ENCODE measurements at regions not wholly inside any gene's neighbourhood (a gene's known extent, or its start where the extent isn't known, plus 50 kb on each side); places are given as distances from the start of the nearest gene placed in this dataset.

DNA sequence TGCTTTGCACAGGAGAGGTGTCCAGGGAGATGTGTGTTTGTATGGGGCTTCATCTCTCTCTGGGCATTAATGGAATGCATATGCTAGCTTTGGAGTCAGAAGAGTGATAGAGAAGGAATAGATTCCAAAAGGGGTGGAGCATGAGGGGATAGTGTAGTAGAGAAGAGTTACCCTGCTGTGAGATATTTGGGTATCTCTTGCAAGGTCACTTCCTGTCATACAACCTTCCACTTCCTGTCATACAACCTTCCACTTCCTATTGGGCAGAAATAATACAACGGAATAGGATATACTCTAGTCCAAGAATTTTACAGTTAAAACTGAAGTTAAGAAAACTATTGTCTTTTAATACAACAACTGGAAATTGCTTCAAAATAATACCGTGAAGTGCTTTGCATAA, 351.8 kb upstream of the FMN2 start:
- DNase-seq, result no peak

DNA sequence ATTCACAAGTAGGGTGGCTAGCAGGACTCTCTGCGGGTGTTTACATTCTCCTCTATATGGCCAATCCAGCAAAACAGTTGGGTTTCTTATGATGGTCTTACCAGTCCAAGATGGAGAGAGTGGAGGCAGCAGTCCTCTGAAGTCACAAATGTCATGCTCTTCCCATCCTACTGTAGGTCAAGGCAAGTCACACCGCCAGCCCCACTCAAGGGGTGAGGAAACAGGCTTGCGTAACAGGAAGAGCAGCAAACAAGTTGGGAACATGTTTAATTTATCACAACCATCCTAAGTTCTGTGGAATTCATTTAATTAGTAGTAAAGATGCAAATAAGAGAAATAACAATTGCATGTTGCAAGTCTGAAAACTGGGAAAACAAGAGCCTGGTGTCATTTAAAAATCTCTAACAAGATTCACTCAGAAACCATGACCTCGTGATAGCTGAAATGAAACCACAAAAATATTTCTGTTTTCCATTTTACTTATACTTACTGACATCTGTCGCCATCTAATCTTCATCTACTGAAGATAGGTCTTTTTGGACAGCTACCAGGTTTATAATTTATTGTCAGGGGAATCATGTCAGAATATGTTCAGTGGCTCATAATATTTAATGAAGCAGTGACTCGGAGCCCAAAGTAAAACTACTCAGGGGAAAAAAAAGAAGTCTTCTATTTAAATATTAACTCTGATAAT, 349.1 kb upstream of the FMN2 start:
- DNase-seq, result no peak

DNA sequence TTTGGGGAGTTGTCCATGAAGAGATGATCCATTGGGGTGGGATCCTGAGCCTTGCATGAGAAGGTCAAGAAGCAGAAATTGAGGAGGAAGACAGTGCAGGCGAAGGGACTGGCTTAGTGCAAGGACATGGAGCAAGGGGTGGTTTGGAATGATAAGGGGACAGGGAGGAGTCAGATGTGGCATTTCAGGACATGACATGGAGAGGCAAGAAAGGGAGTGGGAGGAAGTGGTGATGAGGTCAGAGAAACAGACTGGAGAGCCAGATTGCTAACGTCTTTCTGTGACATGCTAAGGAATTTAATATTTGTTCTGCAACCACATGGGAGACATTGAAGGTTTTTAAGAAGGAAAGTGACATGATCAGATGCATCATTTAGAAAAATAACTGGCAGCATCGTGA, 346.8 kb upstream of the FMN2 start:
- DNase-seq, result no peak

DNA sequence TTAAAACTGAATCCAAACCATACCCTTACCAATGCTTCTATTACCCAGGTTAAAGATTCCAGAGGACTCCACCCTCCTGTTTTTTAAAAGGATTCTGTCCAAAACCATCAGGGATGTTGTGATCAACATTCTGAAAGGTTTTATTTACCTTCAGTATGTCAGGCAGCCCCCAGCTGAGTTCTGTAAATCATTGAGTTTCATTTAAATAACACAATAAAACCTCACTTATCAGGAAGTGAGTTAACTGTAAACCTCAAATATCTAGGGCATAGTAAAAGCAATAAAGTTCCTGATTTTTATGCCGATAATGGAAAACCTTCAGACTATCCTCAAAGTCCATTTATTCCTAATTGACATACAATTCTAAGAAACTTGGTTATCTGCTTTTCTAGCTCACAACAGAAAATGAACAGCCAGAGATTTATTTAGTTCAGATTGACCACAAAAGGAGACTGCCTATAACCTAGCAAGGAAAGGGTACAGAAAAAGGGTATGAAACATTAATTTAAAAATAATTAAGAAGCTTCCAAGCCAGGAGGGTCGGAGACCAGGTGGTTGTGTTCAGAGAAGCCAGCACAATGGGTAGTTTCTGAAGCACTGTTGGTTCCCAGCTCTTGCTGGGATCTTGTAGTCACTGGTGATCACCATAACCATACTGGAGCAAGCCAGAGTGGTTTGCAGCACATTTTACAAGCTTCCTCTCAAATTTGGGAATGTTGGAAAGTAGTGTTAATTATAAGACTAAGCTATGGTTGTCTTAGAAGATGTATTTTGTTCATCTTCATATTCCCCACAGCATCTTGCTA, 336.4 kb upstream of the FMN2 start:
- DNase-seq, result no peak

DNA sequence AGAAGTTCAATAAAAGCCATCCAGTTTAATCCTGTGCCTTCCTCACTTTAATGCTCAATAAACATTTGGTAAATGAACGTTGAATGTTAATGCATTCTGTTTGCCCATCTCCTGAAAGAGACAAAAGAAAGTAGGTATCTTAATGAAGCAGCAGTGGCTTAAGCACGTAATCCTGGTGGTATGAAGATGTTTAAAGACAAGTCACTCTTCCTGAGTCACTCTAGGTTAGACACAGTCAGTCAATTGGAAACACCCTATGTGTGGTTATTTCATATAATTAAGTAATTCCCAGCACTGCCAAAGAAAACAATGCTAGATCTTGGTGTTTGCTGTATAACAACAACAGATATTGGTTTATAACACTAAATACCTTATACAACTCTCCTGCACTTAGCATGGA, 334.0 kb upstream of the FMN2 start:
- no peak for DNase-seq

DNA sequence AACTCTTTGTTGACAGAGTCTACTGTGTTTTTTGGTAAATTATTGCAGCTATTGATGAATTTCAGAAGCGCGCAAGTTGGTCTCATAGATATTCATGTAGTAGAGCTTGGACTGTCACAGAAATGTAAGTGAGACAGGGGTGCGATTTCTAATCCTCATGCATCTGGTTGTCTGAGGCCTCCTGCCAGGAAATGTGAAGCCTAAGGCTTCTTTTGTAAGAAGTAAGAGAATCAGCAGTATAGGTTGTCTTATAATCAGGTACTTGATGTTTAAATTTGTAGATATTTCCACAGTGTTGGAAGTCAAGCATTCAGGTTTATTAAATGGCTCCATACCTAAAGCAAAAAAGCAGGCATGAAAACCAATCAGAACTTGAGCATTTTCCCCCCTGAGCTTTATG, 332.9 kb upstream of the FMN2 start:
- DNase-seq, result no peak

DNA sequence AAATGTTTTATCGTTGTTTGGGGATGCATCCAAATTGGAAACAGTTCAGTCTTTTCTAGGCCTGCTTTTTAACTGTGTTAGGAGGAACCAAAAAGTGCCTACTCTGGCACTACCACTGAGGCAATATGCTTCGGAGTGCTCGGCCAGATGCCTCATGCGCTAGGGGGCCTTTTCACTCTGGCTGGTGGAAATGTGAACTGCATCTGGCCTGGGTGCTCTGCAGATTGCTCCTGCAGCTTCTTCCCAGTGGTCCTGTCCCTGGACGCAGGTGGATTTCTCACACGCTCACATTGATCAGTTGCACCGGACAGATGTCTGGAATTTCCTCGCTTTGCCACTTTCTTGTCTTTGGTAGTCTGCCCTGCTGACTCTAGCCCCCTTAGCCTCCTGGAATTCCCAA, 330.2 kb upstream of the FMN2 start:
- no peak for DNase-seq

DNA sequence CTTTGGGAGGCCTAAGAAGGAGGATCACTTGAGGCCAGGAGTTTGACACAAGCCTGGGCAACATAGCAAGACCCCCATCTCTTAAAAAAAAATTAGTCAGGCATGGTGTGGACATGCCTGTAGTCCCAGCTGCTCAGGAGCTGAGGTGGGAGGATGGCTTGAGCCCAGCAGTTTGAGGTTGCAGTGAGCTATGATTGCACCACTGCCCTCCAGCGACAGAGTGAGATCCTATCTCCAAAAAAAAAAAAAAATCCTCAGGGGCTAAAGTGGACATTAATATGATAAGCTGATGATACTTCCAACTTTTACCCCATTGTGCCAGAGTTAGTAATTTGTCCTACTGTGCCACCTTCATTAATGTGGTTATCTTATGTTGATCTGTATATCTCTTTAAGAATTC, 327.8 kb upstream of the FMN2 start:
- DNase-seq, result no peak

DNA sequence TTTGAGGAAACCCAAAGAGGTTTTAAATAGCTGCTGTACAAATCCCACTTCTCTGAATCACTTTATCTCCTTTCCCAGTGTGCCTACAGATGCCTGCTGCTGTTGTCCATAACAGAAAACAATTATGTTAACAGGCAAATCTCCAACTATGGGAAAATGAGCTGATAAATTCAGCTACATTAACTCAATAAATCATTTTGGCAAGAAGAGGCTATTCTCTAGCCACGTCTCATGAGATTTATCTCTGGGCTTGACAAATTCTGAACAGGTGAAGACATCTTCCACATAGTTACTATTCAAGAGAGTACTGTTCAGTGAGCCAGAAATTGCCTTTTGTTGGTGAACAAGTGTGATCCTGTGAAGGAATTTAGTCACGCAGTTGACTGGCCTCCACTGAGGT, 327.1 kb upstream of the FMN2 start:
- DNase-seq, result no peak

DNA sequence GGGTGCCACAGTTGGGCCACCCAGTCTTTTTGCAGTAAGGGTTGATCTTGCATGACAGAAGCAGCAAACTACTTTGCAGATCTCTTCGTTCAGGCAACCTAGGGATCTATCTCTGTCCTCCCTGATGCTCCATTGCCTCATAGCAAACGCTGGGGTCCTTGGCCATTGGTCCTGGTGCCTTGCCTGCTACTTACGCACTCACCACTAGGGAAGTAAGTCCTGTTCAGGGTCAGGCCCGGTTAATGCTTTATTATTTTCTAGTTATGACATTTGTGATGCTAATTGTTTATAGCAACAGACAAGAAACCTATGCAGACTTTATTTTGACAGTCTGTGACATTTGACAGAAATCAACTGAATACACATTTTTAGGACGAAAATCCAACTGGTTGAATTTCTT, 326.5 kb upstream of the FMN2 start:
- no peak for DNase-seq

DNA sequence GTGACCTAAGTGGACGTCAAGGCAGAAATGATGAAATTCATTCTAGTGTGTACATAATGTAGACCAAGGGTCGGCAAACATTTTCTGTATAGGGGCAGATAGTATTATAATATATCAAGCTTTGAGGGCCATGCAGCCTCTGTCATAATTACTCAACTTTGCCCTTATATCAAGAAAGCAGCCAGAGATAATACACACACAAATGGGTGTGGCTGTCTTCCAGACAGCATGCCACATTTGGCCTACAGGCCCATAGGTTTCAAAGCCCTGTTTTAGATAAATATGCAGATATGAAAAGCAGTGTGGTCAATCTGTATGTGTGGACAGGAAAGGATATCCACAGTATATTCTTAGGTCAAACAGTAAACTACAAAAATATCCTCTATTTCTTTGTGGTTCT, 320.1 kb upstream of the FMN2 start:
- DNase-seq, result no peak

DNA sequence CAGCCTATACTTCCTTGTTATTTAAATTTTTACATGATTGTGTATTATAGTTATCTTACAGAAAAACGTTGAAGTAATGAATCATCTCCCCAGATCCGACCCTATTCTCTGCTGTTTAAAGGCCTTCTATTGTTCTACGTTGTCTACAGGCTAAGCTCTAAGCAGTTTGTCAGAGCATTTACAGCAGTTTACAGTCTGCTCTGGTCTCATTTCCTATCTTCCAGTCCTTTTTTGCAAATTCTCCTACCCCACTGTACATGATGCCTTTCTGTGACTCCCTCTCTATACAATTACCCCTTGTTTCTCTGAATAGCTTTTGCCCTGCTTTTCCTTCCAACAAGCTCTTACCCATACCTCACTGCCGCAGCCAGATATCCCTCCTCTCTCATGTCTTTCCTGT, 319.2 kb upstream of the FMN2 start:
- DNase-seq, result no peak

DNA sequence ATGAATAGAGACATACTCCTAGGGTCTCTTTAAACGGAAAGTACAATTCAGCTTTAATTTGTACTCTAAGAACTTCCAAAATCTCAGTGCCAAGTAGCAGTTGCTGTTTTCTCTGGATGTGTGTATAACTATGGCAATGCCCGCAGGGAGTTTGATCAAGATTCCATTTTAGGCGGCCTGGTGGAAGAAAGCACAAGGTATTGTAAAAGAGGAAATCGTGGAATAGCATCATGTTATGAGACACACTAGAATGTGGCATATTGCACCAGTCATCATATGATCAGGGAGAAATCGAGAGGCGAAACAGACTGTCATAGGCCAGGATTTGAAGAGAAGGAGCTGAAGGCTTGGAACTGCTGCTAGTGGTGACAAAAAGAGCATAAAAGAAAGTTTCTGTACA, 316.2 kb upstream of the FMN2 start:
- no peak for DNase-seq

DNA sequence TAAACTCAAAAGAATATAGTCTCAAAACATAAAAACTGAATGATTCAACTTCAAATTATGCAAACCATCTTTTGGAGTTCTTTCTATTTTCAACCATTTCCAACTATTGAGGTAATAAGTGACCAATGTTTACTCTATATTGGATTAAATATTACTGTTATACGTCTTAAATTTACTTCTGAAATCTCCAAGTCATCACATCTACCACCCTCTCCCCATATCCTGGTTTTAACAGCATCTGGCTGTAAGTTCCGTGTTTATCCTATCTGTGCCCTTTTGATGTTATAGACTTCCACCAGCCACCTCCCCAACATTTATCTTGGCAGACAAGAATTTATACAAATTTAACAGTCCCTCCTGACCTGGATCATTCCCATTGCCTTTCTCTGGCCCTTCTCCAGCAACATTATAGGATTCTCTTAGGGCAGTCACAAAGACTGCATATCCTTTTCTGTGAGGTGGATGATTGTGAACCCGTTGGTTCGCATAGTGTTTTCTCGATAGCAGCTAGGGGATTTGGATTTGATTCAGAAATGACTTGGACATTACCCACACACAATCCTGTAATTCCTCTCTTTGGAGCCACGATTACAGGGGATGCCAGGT, 313.4 kb upstream of the FMN2 start:
- DNase-seq, result no peak

DNA sequence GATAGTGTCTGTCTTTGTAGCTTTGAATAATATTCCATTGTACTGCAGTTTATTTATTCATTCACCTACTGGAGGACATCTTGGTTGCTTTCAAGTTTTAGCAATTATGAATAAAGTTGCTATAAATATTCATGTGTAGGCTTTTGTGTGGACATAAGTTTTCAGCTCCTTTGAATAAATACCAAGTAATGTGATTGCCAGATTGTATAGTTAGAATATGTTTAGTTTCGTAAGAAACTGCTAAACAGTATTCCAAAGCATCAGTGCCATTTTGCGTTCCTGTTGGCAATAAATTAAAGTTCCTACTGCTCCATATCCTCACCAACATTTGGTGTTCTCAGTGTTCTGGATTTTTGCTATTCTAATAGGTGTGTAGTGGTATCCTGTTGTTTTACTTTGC, 311.7 kb upstream of the FMN2 start:
- no peak for DNase-seq

DNA sequence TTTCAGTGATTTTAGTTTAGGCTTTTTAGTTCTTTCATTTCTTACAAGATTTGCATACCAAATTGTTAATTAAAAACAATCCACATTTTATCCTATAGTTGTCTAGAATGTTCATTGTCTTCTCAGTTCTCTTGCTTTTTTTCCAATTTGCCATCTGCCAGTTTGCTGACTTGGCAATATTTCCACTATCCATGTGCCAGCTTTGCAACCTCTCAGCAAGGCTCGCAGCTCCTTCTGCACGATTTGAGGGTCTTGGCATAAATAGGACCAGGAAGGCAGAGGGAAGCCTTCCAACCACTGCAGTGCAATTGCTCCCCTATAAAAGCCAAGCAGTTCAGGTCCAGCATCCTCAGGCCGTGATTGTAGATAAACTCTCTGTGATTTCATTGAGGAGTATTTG, 306.8 kb upstream of the FMN2 start:
- no peak for DNase-seq

DNA sequence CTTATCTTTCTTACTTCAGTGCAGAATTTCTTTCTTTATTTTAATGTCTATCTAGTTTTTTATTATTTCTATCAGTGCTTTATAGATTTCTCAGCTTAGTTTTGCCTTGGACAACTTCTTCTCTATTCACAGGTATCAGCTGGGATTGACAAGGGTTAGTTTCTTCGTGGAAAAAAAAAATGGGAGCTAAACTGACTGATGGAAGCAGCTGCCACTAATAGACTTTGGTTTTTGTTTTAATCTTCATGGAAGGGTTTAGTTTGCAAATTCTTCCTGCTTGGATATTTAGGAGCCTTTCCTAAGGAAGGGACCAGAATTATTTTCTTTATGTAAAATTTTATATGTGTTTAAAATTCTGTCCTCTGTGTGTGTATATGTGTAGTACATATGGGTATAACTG, 306.1 kb upstream of the FMN2 start:
- no peak for DNase-seq

DNA sequence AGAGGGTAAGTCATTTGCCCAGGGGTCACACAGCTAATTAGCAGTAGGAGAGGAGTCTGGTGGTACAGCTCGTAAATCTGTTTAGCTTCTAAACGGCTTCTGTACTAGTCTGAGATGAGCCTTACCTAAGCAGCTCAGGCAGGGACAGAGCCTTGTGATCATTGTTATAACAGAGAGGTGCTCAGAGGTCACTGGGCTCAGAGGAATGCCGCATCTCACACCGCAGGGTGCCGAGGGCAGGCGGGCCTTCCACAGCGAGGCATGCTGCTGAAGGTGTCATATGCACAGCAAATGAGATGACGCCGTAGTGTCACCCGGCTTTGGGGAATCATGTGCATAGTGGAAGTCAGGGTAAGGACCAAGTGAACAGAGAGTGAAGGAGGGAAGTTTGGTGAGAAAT, 305.2 kb upstream of the FMN2 start:
- DNase-seq, result no peak

DNA sequence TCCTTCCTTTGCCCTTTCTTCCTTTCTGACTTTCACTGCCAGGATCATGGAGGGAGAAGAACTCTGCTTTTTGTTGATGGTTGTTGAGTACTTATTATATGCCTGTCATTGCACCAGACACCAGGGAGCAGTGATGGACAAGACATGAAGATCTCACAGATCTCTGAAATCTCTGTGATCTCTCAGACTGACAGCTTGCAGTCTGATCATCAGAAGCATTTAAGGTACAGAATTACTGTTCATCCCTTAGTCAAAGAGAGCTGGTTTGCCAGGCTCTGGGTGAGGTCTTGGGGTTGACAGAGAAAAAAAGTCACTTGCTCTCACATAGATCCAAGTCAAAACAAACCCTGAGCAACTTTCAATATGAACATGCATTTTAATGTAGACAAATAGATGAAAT, 299.5 kb upstream of the FMN2 start:
- DNase-seq, result no peak

DNA sequence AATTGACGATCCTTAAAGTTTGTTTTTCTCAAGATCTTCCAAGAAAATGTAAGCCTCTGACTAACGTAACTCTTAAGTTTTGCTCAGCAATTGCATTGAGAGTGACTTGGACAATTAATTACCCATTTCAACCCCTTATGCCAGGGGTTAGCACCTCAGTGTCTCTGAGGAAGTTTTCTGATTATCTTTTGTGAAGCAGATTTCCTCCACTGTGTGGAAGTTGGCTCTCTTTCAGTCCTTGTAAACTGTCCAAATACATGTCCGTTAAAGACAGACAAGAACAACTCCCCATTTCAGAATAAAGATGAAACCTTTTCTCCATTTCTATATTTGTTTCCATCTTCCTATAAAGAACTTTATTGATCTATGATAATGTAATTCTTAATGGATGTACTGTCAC, 296.4 kb upstream of the FMN2 start:
- DNase-seq, result no peak

DNA sequence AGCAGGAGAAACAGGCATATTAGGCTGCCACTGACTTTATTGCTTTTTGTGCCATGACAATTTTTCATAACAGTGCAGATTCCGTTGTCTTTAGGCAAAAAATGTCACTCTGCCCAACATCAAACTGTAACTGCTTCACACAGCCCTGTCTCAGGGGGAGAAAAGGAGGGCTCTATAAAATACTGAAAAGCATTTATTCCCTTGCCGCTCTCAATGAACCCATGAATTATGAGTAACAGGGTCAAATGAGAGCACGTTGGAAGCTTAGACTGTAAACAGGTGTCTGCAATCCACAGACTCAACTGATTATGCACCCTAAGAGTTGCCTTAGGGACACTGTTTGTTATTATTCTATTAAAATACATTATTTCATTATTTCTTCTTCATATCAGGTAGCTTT, 292.1 kb upstream of the FMN2 start:
- no peak for DNase-seq

DNA sequence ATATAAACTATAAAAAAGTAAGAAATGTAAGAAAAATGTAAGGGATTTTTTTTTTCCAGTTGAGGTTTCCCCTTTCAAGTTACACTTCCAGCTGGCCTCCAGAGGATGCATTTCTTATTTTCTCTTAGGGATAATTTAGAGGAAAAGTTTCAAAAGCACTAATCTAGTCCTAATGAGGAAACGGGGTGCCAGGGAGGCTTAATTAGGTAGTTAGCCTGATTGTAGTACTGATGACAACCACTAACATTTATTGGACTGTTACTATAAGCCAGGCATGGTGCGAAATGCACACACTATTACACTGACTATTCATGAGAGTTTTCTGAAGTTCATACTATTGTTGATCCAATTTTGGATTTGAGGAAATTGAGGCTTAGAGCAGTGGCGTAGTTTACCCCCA, 290.8 kb upstream of the FMN2 start:
- DNase-seq, result no peak

DNA sequence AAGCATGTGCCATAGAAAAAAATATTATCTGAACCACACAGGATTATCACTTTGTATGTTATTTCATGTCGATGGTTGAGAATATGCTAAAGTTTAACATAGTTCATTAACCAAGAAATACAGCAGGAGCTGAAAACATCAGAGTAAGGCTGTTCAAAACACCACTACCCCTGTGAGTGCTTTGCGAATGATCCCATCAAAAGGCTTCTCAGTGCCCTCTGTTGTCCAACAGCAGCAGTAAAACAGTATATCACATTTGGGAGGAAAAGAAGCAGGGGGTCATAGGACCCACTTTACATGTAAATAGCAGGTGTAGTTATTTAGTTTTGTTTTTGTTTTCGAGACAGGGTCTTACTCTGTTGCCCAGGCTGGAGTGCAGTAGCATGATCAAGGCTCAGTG, 289.4 kb upstream of the FMN2 start:
- no peak for DNase-seq

DNA sequence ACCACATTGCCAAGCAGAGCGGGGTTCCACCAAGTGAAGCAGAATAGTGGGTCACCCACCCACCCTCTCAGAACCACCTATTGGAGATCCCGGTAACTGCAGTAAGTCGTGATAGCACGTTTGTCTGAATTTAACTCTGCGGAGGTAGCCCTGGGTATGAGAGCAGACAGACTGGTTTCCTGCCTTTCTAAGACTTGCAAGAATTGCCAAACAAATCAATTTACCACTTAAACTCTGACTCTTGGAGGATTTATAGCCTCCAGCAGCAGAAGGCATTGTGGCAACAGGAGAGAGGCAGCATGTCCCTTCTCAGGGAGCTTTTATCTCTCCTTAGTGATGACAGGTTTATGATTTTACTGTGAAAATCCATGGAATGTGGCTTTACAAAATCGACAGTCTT, 287.9 kb upstream of the FMN2 start:
- no peak for DNase-seq

DNA sequence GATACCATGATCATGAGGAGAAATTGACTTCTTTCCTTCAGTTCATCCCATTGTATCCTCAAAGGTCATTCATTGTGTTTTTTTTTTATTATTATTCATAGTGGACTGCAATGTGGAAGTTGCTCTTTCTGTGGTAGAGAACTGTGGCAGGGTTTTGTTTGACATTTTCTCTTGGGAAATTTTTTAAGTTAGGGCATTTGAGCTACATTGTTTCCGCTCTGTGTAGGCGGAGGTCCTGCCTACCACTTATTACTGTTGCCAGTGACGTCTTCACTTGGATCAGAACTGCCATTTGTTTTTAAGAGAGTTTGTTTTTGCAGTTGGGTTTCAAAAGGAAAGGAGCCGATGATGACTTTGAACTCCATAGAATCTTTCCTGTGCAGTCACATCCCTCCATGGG, 287.4 kb upstream of the FMN2 start:
- no peak for DNase-seq

Measured in stimulated activated naive CD4-positive, alpha-beta T cell treated with Interleukin-2 at 50 U/mL for 16 hours (primary cell).